Stimulated activated CD4-positive, alpha-beta T cell treated with anti-CD3 and anti-CD28 coated beads, Interleukin-4, amount 100 ng/mL, for 48 hours (primary cell): ENCODE measurements at regions not wholly inside any gene's neighbourhood (a gene's known extent, or its start where the extent isn't known, plus 50 kb on each side); places are given as distances from the start of the nearest gene placed in this dataset.

Source experiments
- DNase-seq, 2 donors: peaks; one replicate each; pipeline ENCODE4 v3.0.0-alpha.2; 2020; ENCODE audit warnings: low read depth in 2 of 2

GRCh38 chr9:86659413-86660046 lies 287.8 kb downstream of the GAS1 start:
- no peak for DNase-seq

GRCh38 chr9:86655147-86655546 lies 292.2 kb downstream of the GAS1 start:
- DNase-seq: no peak

GRCh38 chr9:86653466-86653865 lies 293.8 kb downstream of the GAS1 start:
- DNase-seq: no peak

GRCh38 chr9:86652736-86653135 lies 294.6 kb downstream of the GAS1 start:
- no peak for DNase-seq

- no peak for DNase-seq
Observed at GRCh38 chr9:86649913-86650312, 295.7 kb upstream of the TUT7 start.

DNA sequence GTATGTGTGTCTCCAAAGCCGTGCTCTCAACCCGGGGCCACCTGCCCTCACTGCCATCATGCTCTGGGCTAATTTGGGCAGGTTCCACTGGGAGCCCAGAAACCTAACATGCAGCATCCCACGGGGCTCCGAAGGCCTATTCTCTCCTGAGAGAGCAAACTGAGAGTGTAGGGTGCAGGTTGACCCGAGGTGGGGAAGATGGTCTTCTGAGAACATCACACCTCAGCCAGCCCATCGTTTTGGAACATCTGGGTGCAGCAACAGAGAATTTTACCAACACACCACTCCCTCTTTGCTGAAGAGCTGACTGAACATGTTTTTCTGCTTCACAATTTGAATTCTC lies 294.6 kb upstream of the TUT7 start:
- DNase-seq: no peak

- DNase-seq: no peak
Observed at GRCh38 chr9:86648156-86648827, 294.1 kb upstream of the TUT7 start.

DNA sequence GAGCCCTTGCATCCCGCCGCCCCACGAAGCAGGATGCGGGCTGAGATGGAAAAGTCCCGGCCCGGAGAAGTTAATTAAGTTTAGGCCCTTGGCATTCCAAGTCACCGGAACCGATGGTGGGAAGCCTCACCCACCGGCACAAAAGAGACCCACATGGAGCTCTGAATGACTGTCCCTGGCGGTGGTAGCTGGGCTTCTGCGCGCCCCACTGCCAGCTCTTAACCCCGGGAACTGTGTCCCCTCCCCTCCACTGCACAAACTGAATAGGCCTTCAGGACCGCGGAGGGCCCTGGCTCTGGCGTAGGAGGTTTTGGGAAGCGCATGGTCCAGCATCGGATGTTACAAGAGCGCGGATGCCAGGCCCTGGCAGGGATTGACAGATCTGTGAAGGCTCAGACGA lies 291.1 kb upstream of the TUT7 start:
- DNase-seq: no peak

- DNase-seq: no peak
Observed at GRCh38 chr9:86644675-86645034, 290.4 kb upstream of the TUT7 start.

DNA sequence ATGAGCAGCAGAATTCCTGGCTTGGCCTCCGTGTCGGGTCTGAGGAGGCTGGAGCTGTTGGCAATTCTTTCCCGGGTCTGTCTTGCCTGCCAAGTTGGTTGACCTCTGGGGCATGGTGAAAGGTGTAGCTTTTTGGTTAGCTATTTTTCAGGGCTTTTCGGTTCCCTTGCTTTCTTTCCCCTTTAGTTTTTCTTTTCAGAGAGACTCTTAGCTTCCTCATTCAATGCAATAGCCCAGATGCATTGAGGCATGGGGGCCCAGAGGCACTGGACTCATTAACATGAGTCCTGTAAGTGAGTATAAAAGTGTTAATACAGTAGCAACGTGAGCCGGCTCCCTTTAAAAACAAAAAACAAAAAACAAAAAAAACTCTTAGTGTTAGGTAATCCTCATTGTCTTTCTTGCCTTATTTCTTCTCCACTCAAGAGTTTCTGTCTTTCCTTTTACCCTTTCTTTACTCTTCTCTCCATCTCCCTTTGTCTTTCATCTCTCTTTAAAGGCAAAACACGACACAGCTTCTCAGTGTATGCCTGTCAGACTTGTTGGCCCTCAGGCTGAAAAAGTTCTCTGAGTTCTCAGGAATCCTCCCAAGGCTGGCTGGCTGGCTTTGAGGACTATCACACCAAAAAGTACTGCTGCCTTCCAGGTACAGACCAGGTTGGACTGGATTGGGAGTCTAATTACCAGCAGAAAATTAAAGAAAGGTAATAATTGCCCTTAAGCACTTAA lies 289.9 kb upstream of the TUT7 start:
- DNase-seq: no peak

DNA sequence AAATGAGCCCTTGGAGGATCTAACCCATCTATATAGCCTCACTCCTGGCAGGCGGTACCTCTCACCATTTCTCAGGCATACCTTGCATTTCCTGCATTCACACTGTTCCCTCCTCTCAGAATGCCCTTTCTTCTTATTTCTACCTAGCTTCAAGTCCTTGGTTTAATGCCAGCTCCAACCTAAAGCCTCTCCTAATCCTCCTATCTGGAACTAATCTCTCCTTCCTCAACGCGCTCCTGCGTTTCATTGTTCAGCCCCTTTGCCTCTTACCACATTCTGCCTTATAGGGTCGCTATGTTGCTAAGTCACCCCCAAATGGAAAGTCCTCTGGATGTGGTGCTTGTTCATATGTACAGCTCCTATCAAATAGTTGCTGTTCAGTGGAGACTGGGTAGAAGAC lies 288.5 kb upstream of the TUT7 start:
- no peak for DNase-seq

- no peak for DNase-seq
Observed at GRCh38 chr9:86641970-86642369, 287.8 kb upstream of the TUT7 start.

DNA sequence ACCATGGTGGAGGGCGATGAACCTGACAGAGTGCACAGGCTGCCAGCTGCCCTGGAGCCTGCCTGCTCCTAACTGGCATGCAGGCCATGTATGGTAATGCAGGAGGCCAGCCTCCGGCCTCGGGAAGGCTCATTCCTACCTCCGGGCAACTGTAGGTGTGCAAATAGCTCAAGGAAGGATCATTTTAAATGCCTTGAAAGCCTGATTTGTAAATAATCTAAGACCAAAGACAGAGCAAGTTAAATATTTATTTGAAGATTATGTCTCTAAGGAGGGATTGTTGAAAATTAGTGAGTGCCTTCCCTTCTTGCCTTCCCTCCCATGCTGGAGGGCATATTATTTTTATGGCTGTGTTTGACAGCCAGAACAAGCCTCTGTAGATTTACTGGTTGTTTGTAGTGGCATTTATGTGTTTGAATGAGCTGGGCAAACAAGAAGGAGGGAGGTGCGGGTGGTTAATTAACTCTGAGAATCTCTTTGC lies 285.7 kb upstream of the TUT7 start:
- no peak for DNase-seq

GRCh38 chr9:86639287-86639686 lies 285.1 kb upstream of the TUT7 start:
- DNase-seq: no peak

- no peak for DNase-seq
Observed at GRCh38 chr9:86638109-86638508, 283.9 kb upstream of the TUT7 start.

DNA sequence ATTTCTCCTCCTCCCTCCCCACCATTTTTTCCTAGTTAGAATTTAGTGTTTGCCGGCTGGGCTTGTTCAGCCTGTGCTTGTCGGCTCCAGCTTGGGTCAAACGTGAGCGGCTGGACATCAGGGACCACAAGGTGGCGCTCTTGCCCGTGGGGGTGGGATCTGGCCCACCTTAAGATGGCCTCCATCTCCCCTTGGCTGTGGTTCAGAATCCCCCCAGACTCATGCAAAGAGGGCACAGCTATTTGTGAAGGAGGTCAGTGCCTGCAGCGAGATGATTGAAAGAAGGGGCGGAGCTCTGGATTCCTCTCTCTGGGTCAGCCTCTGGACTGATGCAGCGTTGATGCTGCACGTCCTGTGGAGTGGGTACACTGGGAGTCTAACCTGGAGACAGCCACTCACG lies 283.3 kb upstream of the TUT7 start:
- peak; percentile 2 to 27 for DNase-seq

- no peak for DNase-seq
Observed at GRCh38 chr9:86636519-86636918, 282.3 kb upstream of the TUT7 start.

DNA sequence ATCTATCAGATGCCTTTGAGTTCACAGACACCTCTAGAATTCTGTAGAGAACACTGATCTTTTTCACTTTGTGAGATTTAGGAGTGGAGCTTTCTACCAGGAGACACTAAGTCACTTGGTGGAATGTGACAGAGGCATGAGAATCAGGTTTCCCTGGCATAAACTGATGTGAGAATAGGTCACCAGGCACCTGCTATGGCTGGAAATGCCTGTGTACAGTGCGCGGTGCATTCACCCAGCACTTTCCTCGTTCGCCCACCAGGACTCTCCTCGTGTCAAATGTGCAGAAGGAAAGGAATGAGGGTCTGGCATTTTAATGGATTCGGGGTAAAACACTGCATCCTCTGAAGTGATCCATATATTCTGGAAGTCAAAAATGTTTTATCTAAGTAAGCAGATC lies 281.8 kb upstream of the TUT7 start:
- no peak for DNase-seq

DNA sequence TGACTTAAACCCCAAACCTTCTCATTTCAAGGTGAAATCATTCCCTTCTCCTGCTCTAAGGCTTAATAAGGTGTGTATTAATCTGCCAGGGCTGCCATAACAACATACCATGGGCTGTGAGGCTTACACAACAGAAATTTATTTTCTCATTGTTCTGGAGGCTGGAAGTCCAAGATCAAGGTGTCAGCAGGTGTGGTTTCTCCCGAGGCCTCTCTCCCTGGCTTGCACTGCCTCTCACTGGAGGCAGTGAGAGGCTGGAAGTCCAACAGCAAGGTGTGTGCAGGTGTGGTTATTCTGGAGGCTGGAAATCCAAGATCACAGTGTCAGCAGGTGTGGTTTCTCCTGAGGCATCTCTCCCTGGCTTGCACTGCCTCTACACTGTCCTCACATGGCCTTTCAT lies 280.3 kb upstream of the TUT7 start:
- no peak for DNase-seq

- no peak for DNase-seq
Observed at GRCh38 chr9:86633945-86634344, 279.7 kb upstream of the TUT7 start.

DNA sequence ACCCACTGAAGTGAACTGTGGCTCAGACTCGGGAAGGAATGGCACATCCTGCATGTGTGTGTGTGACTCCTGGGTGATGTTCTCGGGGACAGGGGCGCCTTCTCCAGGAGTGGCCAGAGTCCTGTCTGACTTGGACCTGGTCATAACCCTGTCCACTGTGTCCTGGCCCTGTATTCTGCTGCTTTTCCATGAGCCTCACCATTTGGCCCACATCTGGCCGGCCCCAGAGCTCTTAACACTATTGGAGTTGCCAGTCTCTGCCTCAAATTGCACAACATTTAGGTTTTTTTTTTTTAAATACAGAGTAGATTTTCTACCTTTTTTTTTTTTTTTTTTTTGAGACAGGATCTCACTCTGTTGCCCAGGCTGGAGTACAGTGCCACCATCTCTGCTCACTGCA lies 278.3 kb upstream of the TUT7 start:
- no peak for DNase-seq

- DNase-seq: no peak
Observed at GRCh38 chr9:86629530-86629929, 275.3 kb upstream of the TUT7 start.

DNA sequence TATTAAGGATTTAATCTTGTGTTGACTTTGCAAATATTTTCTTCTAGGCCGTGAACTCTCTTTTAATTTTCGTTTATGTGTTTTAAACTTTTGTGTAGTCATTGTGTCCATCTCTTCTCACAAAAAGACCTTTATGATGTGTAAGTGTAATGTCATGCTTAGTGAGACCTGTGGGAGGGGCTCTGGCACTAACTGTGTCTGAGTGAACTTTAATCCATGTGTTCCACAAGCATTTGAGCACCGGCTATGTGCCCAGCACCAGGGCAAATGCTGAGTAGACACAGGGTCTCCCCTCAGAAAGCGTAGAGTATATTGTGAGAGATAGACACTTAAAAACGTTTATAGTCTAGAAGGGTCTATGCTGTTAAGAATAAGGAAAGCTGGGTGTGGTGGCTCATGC lies 272.6 kb upstream of the TUT7 start:
- DNase-seq: no peak
